ENCODE measurements at regions not wholly inside any gene's neighbourhood (a gene's known extent, or its start where the extent isn't known, plus 50 kb on each side); places are given as distances from the start of the nearest gene placed in this dataset.

DNA sequence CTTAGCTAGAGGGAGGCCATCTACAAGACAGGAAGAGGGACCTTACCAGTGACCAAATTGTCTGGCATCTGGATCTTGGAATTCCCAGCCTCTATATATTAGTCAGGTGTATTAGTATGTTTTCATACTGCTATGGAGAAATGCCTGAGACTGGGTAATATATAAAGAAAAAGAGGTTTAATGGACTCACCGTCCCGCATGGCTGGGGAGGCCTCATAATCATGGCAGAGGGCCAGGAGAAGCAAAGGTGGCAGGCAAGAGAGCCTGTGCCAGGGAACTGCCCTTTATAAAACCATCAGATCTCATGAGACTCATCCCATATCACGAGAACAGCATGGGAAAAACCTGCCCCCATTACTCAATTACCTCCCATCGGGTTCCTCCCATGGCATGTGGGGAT is 500.2 kb downstream of the SHISA9 start (continued):
- no peak for TF ChIP-seq HNF4G (IDR thresholded peaks at IDR 0.05)

DNA sequence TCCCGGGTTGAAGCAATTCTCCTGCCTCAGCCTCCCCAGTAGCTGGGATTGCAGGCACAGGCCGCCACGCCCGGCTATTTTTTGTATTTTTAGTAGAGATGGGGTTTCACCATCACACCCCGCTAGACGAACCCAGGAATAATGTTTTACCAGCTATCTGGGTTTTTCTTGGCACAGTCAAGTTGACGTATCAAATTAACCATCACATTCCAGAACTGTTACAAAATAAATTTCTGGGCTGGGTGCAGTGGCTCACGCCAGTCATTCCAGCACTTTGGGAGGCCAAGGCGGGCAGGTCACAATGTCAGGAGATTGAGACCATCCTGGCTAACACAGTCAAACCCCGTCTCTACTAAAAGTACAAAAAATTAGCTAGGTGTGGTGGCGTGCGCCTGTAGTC is 501.2 kb downstream of the SHISA9 start:
- Histone ChIP-seq H3K36me3 (ENCODE audit: control insufficient read depth in 4 of 4, insufficient read depth in 3 of 4, low read depth in 1 of 4, low read length in 3 of 4) (peaks cover 0 to 8% (median 2%) of the 10 kb centered on the region in 4 donors), H3K27me3 (ENCODE audit: control insufficient read depth in 4 of 4, insufficient read depth in 4 of 4, low read length in 3 of 4) (no peaks in the 10 kb centered on the region), H3K9me3 (ENCODE audit: control insufficient read depth in 4 of 4, low read length in 3 of 4) (no peaks in the 10 kb centered on the region), H3K4me1 (ENCODE audit: control insufficient read depth in 4 of 4, insufficient read depth in 4 of 4, low read length in 3 of 4) (no peaks in the 10 kb centered on the region), H3K4me3 (ENCODE audit: low read depth in 1 of 3, low read length in 3 of 3) (no peak overlapping the region), H3K9ac (ENCODE audit: low read depth in 1 of 2, low read length in 2 of 2) (no peak overlapping the region), H3K27ac (ENCODE audit: low read depth in 1 of 2, low read length in 2 of 2) (no peak overlapping the region)
- no peak for DNase-seq (ENCODE audit: low spot score)
- TF ChIP-seq, protein P1, sequence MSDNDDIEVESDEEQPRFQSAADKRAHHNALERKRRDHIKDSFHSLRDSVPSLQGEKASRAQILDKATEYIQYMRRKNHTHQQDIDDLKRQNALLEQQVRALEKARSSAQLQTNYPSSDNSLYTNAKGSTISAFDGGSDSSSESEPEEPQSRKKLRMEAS (IDR thresholded peaks at IDR 0.05): no peak
- no peak for TF ChIP-seq FOXA2 (IDR thresholded peaks at IDR 0.05)
- TF ChIP-seq SP1 (IDR thresholded peaks at IDR 0.05): no peak
- TF ChIP-seq, protein P2, sequence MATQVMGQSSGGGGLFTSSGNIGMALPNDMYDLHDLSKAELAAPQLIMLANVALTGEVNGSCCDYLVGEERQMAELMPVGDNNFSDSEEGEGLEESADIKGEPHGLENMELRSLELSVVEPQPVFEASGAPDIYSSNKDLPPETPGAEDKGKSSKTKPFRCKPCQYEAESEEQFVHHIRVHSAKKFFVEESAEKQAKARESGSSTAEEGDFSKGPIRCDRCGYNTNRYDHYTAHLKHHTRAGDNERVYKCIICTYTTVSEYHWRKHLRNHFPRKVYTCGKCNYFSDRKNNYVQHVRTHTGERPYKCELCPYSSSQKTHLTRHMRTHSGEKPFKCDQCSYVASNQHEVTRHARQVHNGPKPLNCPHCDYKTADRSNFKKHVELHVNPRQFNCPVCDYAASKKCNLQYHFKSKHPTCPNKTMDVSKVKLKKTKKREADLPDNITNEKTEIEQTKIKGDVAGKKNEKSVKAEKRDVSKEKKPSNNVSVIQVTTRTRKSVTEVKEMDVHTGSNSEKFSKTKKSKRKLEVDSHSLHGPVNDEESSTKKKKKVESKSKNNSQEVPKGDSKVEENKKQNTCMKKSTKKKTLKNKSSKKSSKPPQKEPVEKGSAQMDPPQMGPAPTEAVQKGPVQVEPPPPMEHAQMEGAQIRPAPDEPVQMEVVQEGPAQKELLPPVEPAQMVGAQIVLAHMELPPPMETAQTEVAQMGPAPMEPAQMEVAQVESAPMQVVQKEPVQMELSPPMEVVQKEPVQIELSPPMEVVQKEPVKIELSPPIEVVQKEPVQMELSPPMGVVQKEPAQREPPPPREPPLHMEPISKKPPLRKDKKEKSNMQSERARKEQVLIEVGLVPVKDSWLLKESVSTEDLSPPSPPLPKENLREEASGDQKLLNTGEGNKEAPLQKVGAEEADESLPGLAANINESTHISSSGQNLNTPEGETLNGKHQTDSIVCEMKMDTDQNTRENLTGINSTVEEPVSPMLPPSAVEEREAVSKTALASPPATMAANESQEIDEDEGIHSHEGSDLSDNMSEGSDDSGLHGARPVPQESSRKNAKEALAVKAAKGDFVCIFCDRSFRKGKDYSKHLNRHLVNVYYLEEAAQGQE (IDR thresholded peaks at IDR 0.05): no peak
- no peak for TF ChIP-seq EGR1 (IDR thresholded peaks at IDR 0.05; ENCODE audit: low read depth in 2 of 2)
- TF ChIP-seq FOXA1 (IDR thresholded peaks at IDR 0.05): no peak
- TF ChIP-seq GABPA (IDR thresholded peaks at IDR 0.05 in 1 of 2, conservative IDR thresholded peaks at IDR 0.05 in 1 of 2): no peak
- 93% methylated on average over 12 of the region's 12 CpGs for WGBS

DNA sequence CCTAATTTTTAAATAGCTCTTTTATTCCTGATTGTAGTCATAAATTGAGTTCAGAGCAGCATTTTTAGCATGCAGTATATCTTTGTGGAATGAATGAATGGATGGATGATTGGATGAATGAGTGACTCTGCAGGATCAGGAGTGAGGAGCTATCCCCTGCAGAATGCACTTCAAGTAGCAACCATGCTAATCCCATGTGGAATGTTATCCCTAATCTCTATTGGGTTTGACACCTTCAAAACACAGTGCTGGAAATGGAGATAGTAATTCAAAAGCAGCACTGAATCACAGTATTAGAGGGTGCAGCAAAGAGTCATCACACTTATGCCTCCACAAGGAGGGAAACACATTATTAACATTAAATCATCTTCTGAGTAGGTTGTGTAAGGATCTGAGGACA is 501.9 kb downstream of the SHISA9 start:
- no peak overlapping the region for H3K9ac ChIP-seq (ENCODE audit: low read depth in 1 of 2, low read length in 2 of 2)

More for the DNA sequence above, 501.9 kb downstream of the SHISA9 start:
- Histone ChIP-seq H3K4me3 (ENCODE audit: low read depth in 1 of 3, low read length in 3 of 3) (no peak overlapping the region), H3K4me1 (ENCODE audit: control insufficient read depth in 4 of 4, insufficient read depth in 4 of 4, low read length in 3 of 4) (no peaks in the 10 kb centered on the region), H3K36me3 (ENCODE audit: control insufficient read depth in 4 of 4, insufficient read depth in 3 of 4, low read depth in 1 of 4, low read length in 3 of 4) (peaks cover 0 to 8% (median 2%) of the 10 kb centered on the region in 4 donors), H3K27ac (ENCODE audit: low read depth in 1 of 2, low read length in 2 of 2) (no peak overlapping the region), H3K9me3 (ENCODE audit: control insufficient read depth in 4 of 4, low read length in 3 of 4) (no peaks in the 10 kb centered on the region), H3K27me3 (ENCODE audit: control insufficient read depth in 4 of 4, insufficient read depth in 4 of 4, low read length in 3 of 4) (no peaks in the 10 kb centered on the region)
- DNase-seq (ENCODE audit: low spot score): no peak
- TF ChIP-seq, protein P1 (IDR thresholded peaks at IDR 0.05): no peak
- no peak for TF ChIP-seq HNF4A (conservative IDR thresholded peaks at IDR 0.05)
- TF ChIP-seq GABPA (IDR thresholded peaks at IDR 0.05 in 1 of 2, conservative IDR thresholded peaks at IDR 0.05 in 1 of 2): no peak
- TF ChIP-seq RAD21 (IDR thresholded peaks at IDR 0.05): no peak
- TF ChIP-seq, protein P3, sequence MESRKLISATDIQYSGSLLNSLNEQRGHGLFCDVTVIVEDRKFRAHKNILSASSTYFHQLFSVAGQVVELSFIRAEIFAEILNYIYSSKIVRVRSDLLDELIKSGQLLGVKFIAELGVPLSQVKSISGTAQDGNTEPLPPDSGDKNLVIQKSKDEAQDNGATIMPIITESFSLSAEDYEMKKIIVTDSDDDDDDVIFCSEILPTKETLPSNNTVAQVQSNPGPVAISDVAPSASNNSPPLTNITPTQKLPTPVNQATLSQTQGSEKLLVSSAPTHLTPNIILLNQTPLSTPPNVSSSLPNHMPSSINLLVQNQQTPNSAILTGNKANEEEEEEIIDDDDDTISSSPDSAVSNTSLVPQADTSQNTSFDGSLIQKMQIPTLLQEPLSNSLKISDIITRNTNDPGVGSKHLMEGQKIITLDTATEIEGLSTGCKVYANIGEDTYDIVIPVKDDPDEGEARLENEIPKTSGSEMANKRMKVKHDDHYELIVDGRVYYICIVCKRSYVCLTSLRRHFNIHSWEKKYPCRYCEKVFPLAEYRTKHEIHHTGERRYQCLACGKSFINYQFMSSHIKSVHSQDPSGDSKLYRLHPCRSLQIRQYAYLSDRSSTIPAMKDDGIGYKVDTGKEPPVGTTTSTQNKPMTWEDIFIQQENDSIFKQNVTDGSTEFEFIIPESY (IDR thresholded peaks at IDR 0.05): no peak
- no peak for TF ChIP-seq NR2F2 (IDR thresholded peaks at IDR 0.05)
- no peak for TF ChIP-seq FOXA2 (IDR thresholded peaks at IDR 0.05)
- no peak for TF ChIP-seq EGR1 (IDR thresholded peaks at IDR 0.05; ENCODE audit: low read depth in 2 of 2)
- TF ChIP-seq, protein P2 (IDR thresholded peaks at IDR 0.05): no peak
- TF ChIP-seq HNF4G (IDR thresholded peaks at IDR 0.05): no peak
- TF ChIP-seq JUND (IDR thresholded peaks at IDR 0.05): no peak
- no peak for TF ChIP-seq TAF1 (conservative IDR thresholded peaks at IDR 0.05)
- TF ChIP-seq, protein P4, sequence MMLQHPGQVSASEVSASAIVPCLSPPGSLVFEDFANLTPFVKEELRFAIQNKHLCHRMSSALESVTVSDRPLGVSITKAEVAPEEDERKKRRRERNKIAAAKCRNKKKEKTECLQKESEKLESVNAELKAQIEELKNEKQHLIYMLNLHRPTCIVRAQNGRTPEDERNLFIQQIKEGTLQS (IDR thresholded peaks at IDR 0.05): no peak
- TF ChIP-seq, protein P5, sequence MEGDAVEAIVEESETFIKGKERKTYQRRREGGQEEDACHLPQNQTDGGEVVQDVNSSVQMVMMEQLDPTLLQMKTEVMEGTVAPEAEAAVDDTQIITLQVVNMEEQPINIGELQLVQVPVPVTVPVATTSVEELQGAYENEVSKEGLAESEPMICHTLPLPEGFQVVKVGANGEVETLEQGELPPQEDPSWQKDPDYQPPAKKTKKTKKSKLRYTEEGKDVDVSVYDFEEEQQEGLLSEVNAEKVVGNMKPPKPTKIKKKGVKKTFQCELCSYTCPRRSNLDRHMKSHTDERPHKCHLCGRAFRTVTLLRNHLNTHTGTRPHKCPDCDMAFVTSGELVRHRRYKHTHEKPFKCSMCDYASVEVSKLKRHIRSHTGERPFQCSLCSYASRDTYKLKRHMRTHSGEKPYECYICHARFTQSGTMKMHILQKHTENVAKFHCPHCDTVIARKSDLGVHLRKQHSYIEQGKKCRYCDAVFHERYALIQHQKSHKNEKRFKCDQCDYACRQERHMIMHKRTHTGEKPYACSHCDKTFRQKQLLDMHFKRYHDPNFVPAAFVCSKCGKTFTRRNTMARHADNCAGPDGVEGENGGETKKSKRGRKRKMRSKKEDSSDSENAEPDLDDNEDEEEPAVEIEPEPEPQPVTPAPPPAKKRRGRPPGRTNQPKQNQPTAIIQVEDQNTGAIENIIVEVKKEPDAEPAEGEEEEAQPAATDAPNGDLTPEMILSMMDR (IDR thresholded peaks at IDR 0.05; ENCODE audit: low read depth, low read length, missing input control): no peak
- TF ChIP-seq SP1 (IDR thresholded peaks at IDR 0.05): no peak
- no peak for TF ChIP-seq RXRA (IDR thresholded peaks at IDR 0.05)

Measured in liver (tissue), 8 donors.